Transverse colon (tissue), 3 donors: ENCODE measurements at regions not wholly inside any gene's neighbourhood (a gene's known extent, or its start where the extent isn't known, plus 50 kb on each side); places are given as distances from the start of the nearest gene placed in this dataset.

Experiments
- CTCF ChIP-seq, 5 experiments: fragments of 200-600 bp in 3 of 5; fragments of 450-650 bp in 2 of 5; sonication (generic) in 3 of 5; IDR thresholded peaks; 1 replicate in 2 of 5; 2 replicates in 3 of 5; pipeline ENCODE4 v1.5.1; 2016 to 2017; ENCODE audit warnings: antibody characterized with exemption in 5 of 5, inconsistent platforms in 3 of 5, mild to moderate bottlenecking in 2 of 5, moderate library complexity in 1 of 5
- POLR2A ChIP-seq: fragments of 450-650 bp; IDR thresholded peaks from one replicate; pipeline ENCODE4 v1.6.1; 2016; ENCODE audit warnings: antibody characterized with exemption, mild to moderate bottlenecking, moderate library complexity

GRCh38 chr3:162933656-162934055 is 1437.0 kb downstream of the OTOL1 start:
- TF ChIP-seq POLR2A (no peak), CTCF (IDR thresholded peaks at IDR 0.05) (no peak)
